IMR-90 (cell line): ENCODE measurements at regions not wholly inside any gene's neighbourhood (a gene's known extent, or its start where the extent isn't known, plus 50 kb on each side); places are given as distances from the start of the nearest gene placed in this dataset.

Source experiments
- ATAC-seq: fragments of 200-7000 bp; cut with Tn5 transposase; 2 replicates; pipeline ENCODE4 v1.9.1; 2020; ENCODE audit warnings: low read depth, mild to moderate bottlenecking, moderate library complexity
- BruUV-seq: library from RNA; stranded (reverse); fragments of 400-500 nt; replicated peaks from 2 replicates; lab custom pipeline; 2021; lab: Mats Ljungman, UMichigan
- CTCF ChIA-PET: fragments of 300-600 bp; formaldehyde crosslinking; extraction: SDS; loops from one replicate; lab custom pipeline; 2021; ENCODE audit warnings: antibody characterized with exemption; lab: Yijun Ruan, JAX
- POLR2A ChIA-PET: fragments of 300-600 bp; sonication (Branson Sonifier 250); formaldehyde crosslinking; loops from one replicate; lab custom pipeline; 2022; ENCODE audit warnings: antibody characterized with exemption; ENCODE audit not compliant: unreplicated experiment; lab: Charles Lee
- DNase-seq: peaks from one replicate; pipeline ENCODE4 v3.0.0; 2013
- H2AFZ ChIP-seq: replicated peaks from 2 replicates; pipeline ENCODE3; 2013; ENCODE audit warnings: low read length, mild to moderate bottlenecking; ENCODE audit not compliant: poor library complexity
- H2AK5ac ChIP-seq: 2 replicates; pipeline ENCODE4 v1.6.1; 2013; ENCODE audit warnings: low read depth, low read length, inconsistent platforms
- H2AK9ac ChIP-seq: replicated peaks from 2 replicates; pipeline ENCODE3; 2013; ENCODE audit warnings: mild to moderate bottlenecking, low read depth, low read length, moderate library complexity; ENCODE audit not compliant: poor library complexity
- H2BK120ac ChIP-seq: 2 replicates; pipeline ENCODE4 v1.6.1; 2013; ENCODE audit warnings: low read depth, low read length, inconsistent platforms
- H2BK15ac ChIP-seq: 3 replicates; pipeline ENCODE4 v1.6.1; 2013; ENCODE audit warnings: low read depth, low read length, inconsistent platforms
- H2BK20ac ChIP-seq: 2 replicates; pipeline ENCODE4 v1.6.1; 2013; ENCODE audit warnings: low read depth, mild to moderate bottlenecking, inconsistent platforms, low read length, moderate library complexity
- H2BK5ac ChIP-seq: 2 replicates; pipeline ENCODE4 v1.6.1; 2013; ENCODE audit warnings: mild to moderate bottlenecking, low read depth, low read length, inconsistent platforms; ENCODE audit not compliant: poor library complexity, severe bottlenecking
- H3K14ac ChIP-seq: replicated peaks from 2 replicates; pipeline ENCODE4 v1.6.1; 2013; ENCODE audit warnings: low read depth, low read length, inconsistent platforms
- H3K18ac ChIP-seq: 2 replicates; pipeline ENCODE4 v1.6.1; 2013; ENCODE audit warnings: low read depth, low read length, control low read depth
- H3K23ac ChIP-seq: 2 replicates; pipeline ENCODE4 v1.6.1; 2013; ENCODE audit warnings: low read depth, low read length, inconsistent platforms
- H3K27ac ChIP-seq: 2 replicates; pipeline ENCODE4 v1.5.1; 2013; ENCODE audit warnings: mild to moderate bottlenecking, control low read depth, low read length; ENCODE audit not compliant: insufficient read depth
- H3K27me3 ChIP-seq: 2 replicates; pipeline ENCODE4 v1.6.1; 2013; ENCODE audit warnings: low read length; ENCODE audit not compliant: control insufficient read depth, insufficient read depth
- H3K36me3 ChIP-seq: 2 replicates; pipeline ENCODE4 v1.6.1; 2013; ENCODE audit warnings: low read length, mixed read lengths; ENCODE audit not compliant: control insufficient read depth, insufficient read depth
- H3K4ac ChIP-seq: 2 replicates; pipeline ENCODE4 v1.6.1; 2013; ENCODE audit warnings: low read depth, low read length, inconsistent platforms
- H3K4me1 ChIP-seq: 2 replicates; pipeline ENCODE4 v1.6.1; 2013; ENCODE audit warnings: low read length, mixed read lengths; ENCODE audit not compliant: control insufficient read depth, insufficient read depth
- H3K4me2 ChIP-seq: 2 replicates; pipeline ENCODE4 v1.6.1; 2013; ENCODE audit warnings: low read depth, mild to moderate bottlenecking, control low read depth, low read length, moderate library complexity
- H3K4me3 ChIP-seq: 2 replicates; pipeline ENCODE4 v1.5.1; 2013; ENCODE audit warnings: low read depth, mild to moderate bottlenecking, control low read depth, low read length, moderate library complexity; ENCODE audit not compliant: insufficient read depth
- H3K56ac ChIP-seq: 2 replicates; pipeline ENCODE4 v1.6.1; 2013; ENCODE audit warnings: low read length, inconsistent platforms; ENCODE audit not compliant: insufficient read depth; ENCODE audit errors: extremely low read depth
- H3K79me1 ChIP-seq, 2 experiments: 2 replicates each; pipeline ENCODE4 v1.6.1; 2013; ENCODE audit warnings: low read length in 2 of 2, inconsistent platforms in 1 of 2, low read depth in 1 of 2
- H3K9ac ChIP-seq: 2 replicates; pipeline ENCODE4 v1.6.1; 2013; ENCODE audit warnings: low read depth, low read length, control low read depth
- H3K9me1 ChIP-seq: 2 replicates; pipeline ENCODE4 v1.6.1; 2013; ENCODE audit warnings: low read length, inconsistent platforms; ENCODE audit not compliant: insufficient read depth
- H3K9me3 ChIP-seq: 2 replicates; pipeline ENCODE4 v1.6.1; 2013; ENCODE audit warnings: low read length; ENCODE audit not compliant: control insufficient read depth, insufficient read depth
- H4K20me1 ChIP-seq: 2 replicates; pipeline ENCODE4 v1.6.1; 2013; ENCODE audit warnings: low read length, inconsistent platforms; ENCODE audit not compliant: insufficient read depth
- H4K5ac ChIP-seq: 2 replicates; pipeline ENCODE4 v1.6.1; 2013; ENCODE audit warnings: mild to moderate bottlenecking, low read depth, low read length, control low read depth
- H4K8ac ChIP-seq, 2 experiments: 2 replicates each; pipeline ENCODE4 v1.6.1; 2013; ENCODE audit warnings: low read depth in 2 of 2, low read length in 2 of 2, control low read depth in 1 of 2, inconsistent platforms in 1 of 2
- H4K91ac ChIP-seq: 2 replicates; pipeline ENCODE4 v1.6.1; 2013; ENCODE audit warnings: low read depth, low read length, inconsistent platforms; ENCODE audit not compliant: insufficient read depth
- BHLHE40 ChIP-seq: fragments of 150-350 bp; IDR thresholded peaks from 2 replicates; pipeline ENCODE4 v1.6.1; 2016; ENCODE audit warnings: mild to moderate bottlenecking, low read depth, low read length
- CEBPB ChIP-seq: IDR thresholded peaks from 2 replicates; pipeline ENCODE4 v1.6.1; 2012; ENCODE audit warnings: low read depth, low read length, improper control_type of control experiment
- NFE2L2 ChIP-seq: fragments of 150-350 bp; IDR thresholded peaks from 2 replicates; pipeline ENCODE4 v1.6.1; 2016; ENCODE audit warnings: low read depth, mild to moderate bottlenecking, low read length
- WGBS, 2 experiments: methylation state at CpG; one replicate each; pipeline versions ENCODE4 v1.1.5 to v1.1.7; 2013; ENCODE audit warnings: missing lambda C conversion rate in 2 of 2; ENCODE audit not compliant: insufficient read length in 1 of 2; ENCODE audit errors: extremely low coverage in 2 of 2; 5-methylcytosine and 5-hydroxymethylcytosine counted together
- dilution Hi-C: fragments of 300-500 bp; cut with HindIII; formaldehyde crosslinking; loops from one replicate; pipeline ENCODE4 v1.14.3; 2018; ENCODE audit warnings: low sequenced_read_pairs; ENCODE audit not compliant: unreplicated experiment
- in situ Hi-C: fragments of 300-500 bp; cut with MboI; formaldehyde crosslinking; loops from 3 replicates; pipeline ENCODE4 v1.14.3; 2019; ENCODE audit warnings: low sequenced_read_pairs, inconsistent platforms, mixed read lengths
- intact Hi-C: fragments of 100-400 bp; cut with micrococcal nuclease; formaldehyde crosslinking; loops from 2 replicates; pipeline ENCODE4 v1.10.0; 2022

DNA sequence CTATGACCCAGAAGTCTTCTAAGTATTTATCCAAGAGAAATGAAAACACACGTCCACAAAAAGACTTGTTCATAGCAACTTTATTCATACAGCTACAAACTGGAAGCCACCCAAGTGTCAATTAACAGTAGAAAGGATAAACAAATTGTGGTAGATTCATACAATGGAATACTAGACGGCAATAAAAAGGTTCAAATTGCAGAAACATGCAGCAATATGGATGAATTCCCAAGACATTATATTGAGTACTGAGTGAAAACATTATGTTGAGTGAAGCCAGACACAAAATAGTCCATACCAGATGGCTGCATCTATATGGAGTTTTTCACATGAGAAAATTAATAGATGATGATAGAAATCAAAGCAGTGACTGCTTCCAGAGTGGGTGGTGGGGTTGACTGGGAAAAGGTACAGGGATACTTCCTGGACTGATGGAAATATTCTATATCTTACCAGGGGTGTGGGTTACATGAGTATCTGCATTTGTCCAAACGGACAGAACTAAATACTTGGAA is 292.0 kb downstream of the FGFR2 start:
- H2BK20ac ChIP-seq: no peak overlapping the region
- ATAC-seq (no peak), DNase-seq (no peak)
- in situ Hi-C loops: no loop called here
- no peak overlapping the region for H4K5ac ChIP-seq
- no peak overlapping the region for H2BK15ac ChIP-seq
- POLR2A ChIA-PET: no interaction called here
- dilution Hi-C loops: no loop called here
- H2BK120ac ChIP-seq: no peak overlapping the region
- no peak overlapping the region for H3K56ac ChIP-seq
- no peak overlapping the region for H3K4ac ChIP-seq
- H4K8ac ChIP-seq: no peak overlapping the region
- H3K14ac ChIP-seq: no peak overlapping the region
- no peak overlapping the region for H3K23ac ChIP-seq
- CTCF ChIA-PET: no interaction called here
- H2AK5ac ChIP-seq: no peak overlapping the region
- BruUV-seq: no TSS peak
- intact Hi-C loops: loop anchor here (5.0 kb wide), 1 partner anchor 531 kb away; no protein-coding TSS in a partner anchor
- no peak overlapping the region for H3K18ac ChIP-seq
- no peak overlapping the region for H2BK5ac ChIP-seq
- no peak overlapping the region for H4K91ac ChIP-seq
- TF ChIP-seq NFE2L2: no peak
- no peak for TF ChIP-seq CEBPB
- TF ChIP-seq BHLHE40: no peak
- no peaks in the 10 kb centered on the region for H3K27me3 ChIP-seq
- no peak overlapping the region for H2AK9ac ChIP-seq
- H3K9me1 ChIP-seq: no peaks in the 10 kb centered on the region
- H3K36me3 ChIP-seq: no peaks in the 10 kb centered on the region
- peaks cover 20% of the 10 kb centered on the region; the same call in 1 of the 2 replicates for H3K9me3 ChIP-seq
- H3K4me1 ChIP-seq: no peaks in the 10 kb centered on the region
- WGBS, 2 experiments: no CpG with 5 or more reads among the region's 3 CpGs
- no peak overlapping the region for H3K9ac ChIP-seq
- no peaks in the 10 kb centered on the region for H3K79me1 ChIP-seq
- H4K20me1 ChIP-seq: no peaks in the 10 kb centered on the region
- H3K4me3 ChIP-seq: no peak overlapping the region
- H3K4me2 ChIP-seq: no peak overlapping the region
- H2AFZ ChIP-seq: no peak overlapping the region
- no peak overlapping the region for H3K27ac ChIP-seq
